WTC11 (cell line): ENCODE measurements at regions not wholly inside any gene's neighbourhood (a gene's known extent, or its start where the extent isn't known, plus 50 kb on each side); places are given as distances from the start of the nearest gene placed in this dataset.

Source experiments
- ATAC-seq: fragments of 200-7000 bp; cut with Tn5 transposase; 2 replicates; pipeline ENCODE4 v1.10.0; 2021; ENCODE audit warnings: mild to moderate bottlenecking, moderate library complexity
- CTCF ChIA-PET: fragments of 300-600 bp; sonication (Branson Sonifier 250); formaldehyde crosslinking; loops from one replicate; lab custom pipeline; 2021; ENCODE audit warnings: antibody characterized with exemption; lab: Charles Lee
- POLR2A ChIA-PET: fragments of 350-600 bp; sonication (Branson Sonifier 250); formaldehyde crosslinking; loops from one replicate; lab custom pipeline; 2021; ENCODE audit warnings: antibody characterized with exemption; lab: Charles Lee
- DNase-seq: peaks from one replicate; pipeline ENCODE4 v3.0.0; 2021; ENCODE audit warnings: low spot score
- H3K27ac Mint-ChIP-seq: 2 replicates; pipeline ENCODE4 v1.8.0; 2021; ENCODE audit warnings: mixed read lengths
- H3K27me3 Mint-ChIP-seq: 2 replicates; pipeline ENCODE4 v1.8.0; 2021; ENCODE audit warnings: low read depth, mild to moderate bottlenecking, moderate library complexity, mixed read lengths
- H3K36me3 Mint-ChIP-seq: 2 replicates; pipeline ENCODE4 v1.8.0; 2021; ENCODE audit warnings: mixed read lengths
- H3K4me1 Mint-ChIP-seq: 2 replicates; pipeline ENCODE4 v1.8.0; 2022; ENCODE audit warnings: mixed read lengths
- H3K4me3 Mint-ChIP-seq: 2 replicates; pipeline ENCODE4 v1.8.0; 2021; ENCODE audit warnings: mild to moderate bottlenecking, moderate library complexity, mixed read lengths
- H3K9me3 Mint-ChIP-seq: 2 replicates; pipeline ENCODE4 v1.8.0; 2021; ENCODE audit warnings: mixed read lengths
- AFF4 ChIP-seq: sonication (generic); formaldehyde crosslinking; IDR thresholded peaks from 2 replicates; pipeline ENCODE4 v1.8.1; 2023; ENCODE audit warnings: mild to moderate bottlenecking, missing genetic modification reagents, borderline replicate concordance
- ATF1 ChIP-seq: sonication (generic); formaldehyde crosslinking; IDR thresholded peaks from 2 replicates; pipeline ENCODE4 v1.8.1; 2023; ENCODE audit warnings: mild to moderate bottlenecking, moderate library complexity, missing genetic modification reagents
- ATF2 ChIP-seq: sonication (generic); formaldehyde crosslinking; IDR thresholded peaks from 2 replicates; pipeline ENCODE4 v1.8.1; 2022; ENCODE audit warnings: low read depth, missing genetic modification reagents, borderline replicate concordance
- ATF6 ChIP-seq: sonication (generic); formaldehyde crosslinking; IDR thresholded peaks from 2 replicates; pipeline ENCODE4 v1.8.1; 2023; ENCODE audit warnings: mild to moderate bottlenecking, missing genetic modification reagents
- CREM ChIP-seq: sonication (generic); formaldehyde crosslinking; IDR thresholded peaks from 2 replicates; pipeline ENCODE4 v1.8.1; 2022; ENCODE audit warnings: mild to moderate bottlenecking, missing genetic modification reagents, moderate library complexity
- EMX1 ChIP-seq: fragments of 250-450 bp; sonication (Bioruptor Pico); IDR thresholded peaks from 2 replicates; pipeline ENCODE4 v1.8.0; 2021; ENCODE audit warnings: mild to moderate bottlenecking
- ETV6 ChIP-seq: sonication (generic); formaldehyde crosslinking; IDR thresholded peaks from 2 replicates; pipeline ENCODE4 v1.8.1; 2022; ENCODE audit warnings: mild to moderate bottlenecking, missing genetic modification reagents
- FOXJ3 ChIP-seq: sonication (generic); formaldehyde crosslinking; IDR thresholded peaks from 2 replicates; pipeline ENCODE4 v1.9.0; 2021; ENCODE audit warnings: missing genetic modification reagents, mild to moderate bottlenecking, borderline replicate concordance
- FOXK1 ChIP-seq: sonication (generic); formaldehyde crosslinking; IDR thresholded peaks from 2 replicates; pipeline ENCODE4 v1.8.0; 2022; ENCODE audit warnings: mild to moderate bottlenecking, moderate library complexity, missing genetic modification reagents
- GRHL2 ChIP-seq: fragments of 250-450 bp; sonication (Bioruptor Pico); IDR thresholded peaks from 2 replicates; pipeline ENCODE4 v1.8.0; 2022; ENCODE audit warnings: mild to moderate bottlenecking, moderate library complexity; ENCODE audit not compliant: insufficient replicate concordance, severe bottlenecking
- IRF2 ChIP-seq: sonication (generic); formaldehyde crosslinking; IDR thresholded peaks from 2 replicates; pipeline ENCODE4 v1.8.0; 2022; ENCODE audit warnings: low read depth, missing genetic modification reagents, borderline replicate concordance
- MXD4 ChIP-seq: fragments of 250-450 bp; sonication (Bioruptor Pico); IDR thresholded peaks from 2 replicates; pipeline ENCODE4 v1.8.0; 2021; ENCODE audit warnings: mild to moderate bottlenecking, moderate library complexity, borderline replicate concordance
- NFE2L1 ChIP-seq: sonication (generic); formaldehyde crosslinking; IDR thresholded peaks from 2 replicates; pipeline ENCODE4 v1.8.1; 2023; ENCODE audit warnings: missing genetic modification reagents
- OVOL2 ChIP-seq: fragments of 250-450 bp; sonication (Bioruptor Pico); IDR thresholded peaks from 2 replicates; pipeline ENCODE4 v1.9.0; 2021; ENCODE audit warnings: mild to moderate bottlenecking, borderline replicate concordance
- PRRX2 ChIP-seq: fragments of 250-450 bp; sonication (Bioruptor Pico); IDR thresholded peaks from 2 replicates; pipeline ENCODE4 v1.8.0; 2021; ENCODE audit warnings: mild to moderate bottlenecking
- SMAD4 ChIP-seq: sonication (generic); formaldehyde crosslinking; IDR thresholded peaks from 2 replicates; pipeline ENCODE4 v1.8.0; 2022; ENCODE audit warnings: mild to moderate bottlenecking, missing genetic modification reagents
- TEAD1 ChIP-seq: sonication (generic); formaldehyde crosslinking; IDR thresholded peaks from 2 replicates; pipeline ENCODE4 v1.8.0; 2022; ENCODE audit warnings: mild to moderate bottlenecking, missing genetic modification reagents
- ZBTB43 ChIP-seq: sonication (generic); formaldehyde crosslinking; IDR thresholded peaks from 2 replicates; pipeline ENCODE4 v1.8.1; 2023; ENCODE audit warnings: mild to moderate bottlenecking, missing genetic modification reagents
- ZNF138 ChIP-seq: sonication (generic); formaldehyde crosslinking; conservative IDR thresholded peaks from 2 replicates; pipeline ENCODE4 v1.8.1; 2022; ENCODE audit warnings: mild to moderate bottlenecking, moderate library complexity, missing genetic modification reagents
- ZNF232 ChIP-seq: sonication (generic); formaldehyde crosslinking; IDR thresholded peaks from 2 replicates; pipeline ENCODE4 v1.8.0; 2022; ENCODE audit warnings: mild to moderate bottlenecking, missing genetic modification reagents
- ZNF416 ChIP-seq: fragments of 250-450 bp; sonication (Bioruptor Pico); IDR thresholded peaks from 2 replicates; pipeline ENCODE4 v1.9.0; 2021; ENCODE audit warnings: mild to moderate bottlenecking, inconsistent platforms
- ZSCAN18 ChIP-seq: fragments of 250-450 bp; sonication (Bioruptor Pico); IDR thresholded peaks from 2 replicates; pipeline ENCODE4 v2.1.2; 2022; ENCODE audit warnings: mild to moderate bottlenecking, moderate library complexity

GRCh38 chr18:25957017-25957416 is 133.4 kb downstream of the SS18 start:
- peak; percentile 56 for ATAC-seq
- DNase-seq, result no peak
- H3K27me3 Mint-ChIP-seq, result no peaks in the 10 kb centered on the region
- no peak overlapping the region for H3K4me3 Mint-ChIP-seq
- no peak overlapping the region for H3K27ac Mint-ChIP-seq
- peaks cover 3% of the 10 kb centered on the region; the same call in 1 of the 2 replicates for H3K36me3 Mint-ChIP-seq
- no peak for TF ChIP-seq NFE2L1 (CRISPR knock-in tag)
- no peak for TF ChIP-seq ATF6 (CRISPR knock-in tag)
- no peak for TF ChIP-seq IRF2 (CRISPR knock-in tag)
- no peak for TF ChIP-seq OVOL2 (CRISPR knock-in tag)
- no peak for TF ChIP-seq EMX1 (CRISPR knock-in tag)
- no peak for TF ChIP-seq ZNF416 (CRISPR knock-in tag)
- no peak for TF ChIP-seq ZBTB43 (CRISPR knock-in tag)
- no peak for TF ChIP-seq SMAD4
- TF ChIP-seq ATF1, result no peak
- TF ChIP-seq ZNF232 (CRISPR knock-in tag), result no peak
- TF ChIP-seq PRRX2, result no peak
- TF ChIP-seq FOXK1 (CRISPR knock-in tag), result no peak
- TF ChIP-seq ATF2, result no peak
- H3K4me1 Mint-ChIP-seq, result peaks cover 24% of the 10 kb centered on the region
- ChIA-PET CTCF (interaction anchor here (0.7 to 0.9 kb wide), 3 partner anchors 35 to 41 kb away, joined by 3 to 4 read pairs (median 3); no protein-coding TSS in a partner anchor), POLR2A (no interaction called here)
- 0 out of 2 replicates have a peak, but pooled peaks cover 2% of the 10 kb centered on the region for H3K9me3 Mint-ChIP-seq

- Mint-ChIP-seq H3K4me3 (no peak overlapping the region), H3K9me3 (peaks cover 29% of the 10 kb centered on the region), H3K36me3 (no peaks in the 10 kb centered on the region), H3K27ac (no peak overlapping the region), H3K4me1 (peaks cover 16% of the 10 kb centered on the region), H3K27me3 (no peaks in the 10 kb centered on the region; the same call in 1 of the 2 replicates)
- CTCF ChIA-PET, result no interaction called here
- DNase-seq (no peak), ATAC-seq (no peak)
- POLR2A ChIA-PET, result interaction anchor here (0.6 kb wide), 1 partner anchor 12 kb away, joined by 3 read pairs; no protein-coding TSS in a partner anchor
- no peak for TF ChIP-seq FOXJ3
- TF ChIP-seq GRHL2 (CRISPR knock-in tag), result no peak
- TF ChIP-seq ZSCAN18, result no peak
- TF ChIP-seq TEAD1 (CRISPR knock-in tag), result no peak
- TF ChIP-seq ATF2, result no peak
- no peak for TF ChIP-seq IRF2 (CRISPR knock-in tag)
- no peak for TF ChIP-seq PRRX2
- TF ChIP-seq ATF6 (CRISPR knock-in tag), result no peak
- TF ChIP-seq ETV6 (CRISPR knock-in tag), result no peak
- TF ChIP-seq AFF4, result no peak
- no peak for TF ChIP-seq ATF1
- TF ChIP-seq ZNF138, result no peak
- no peak for TF ChIP-seq CREM
- TF ChIP-seq MXD4, result no peak
These were observed 137.3 kb downstream of the SS18 start for GRCh38 chr18:25953111-25953510.
